GM19463 (cell line): ENCODE measurements at regions not wholly inside any gene's neighbourhood (a gene's known extent, or its start where the extent isn't known, plus 50 kb on each side); places are given as distances from the start of the nearest gene placed in this dataset.

Experiments
- ATAC-seq: cut with Tn5 transposase; IDR thresholded peaks from one replicate; pipeline ENCODE4 v1.9.1; 2021; ENCODE audit warnings: mild to moderate bottlenecking, moderate library complexity; ENCODE audit not compliant: unreplicated experiment

GRCh38 chr2:129721236-129721635, 258.2 kb upstream of the RAB6C start:
- ATAC-seq = no peak

GRCh38 chr2:129721846-129722245, 257.6 kb upstream of the RAB6C start:
- no peak for ATAC-seq

GRCh38 chr2:129722306-129723019, 257.0 kb upstream of the RAB6C start:
- no peak for ATAC-seq

GRCh38 chr2:129723277-129724020, 256.0 kb upstream of the RAB6C start:
- no peak for ATAC-seq

- no peak for ATAC-seq
These were observed 255.3 kb upstream of the RAB6C start for GRCh38 chr2:129724021-129724757.

- no peak for ATAC-seq
These were observed 253.2 kb upstream of the RAB6C start for GRCh38 chr2:129726216-129726615.

GRCh38 chr2:129727286-129727685, 252.2 kb upstream of the RAB6C start:
- ATAC-seq = no peak

GRCh38 chr2:129728035-129728972, 251.2 kb upstream of the RAB6C start:
- ATAC-seq = no peak

- no peak for ATAC-seq
These were observed 250.5 kb upstream of the RAB6C start for GRCh38 chr2:129729011-129729410.

- no peak for ATAC-seq
These were observed 249.8 kb upstream of the RAB6C start for GRCh38 chr2:129729646-129730045.

- ATAC-seq = no peak
These were observed 248.5 kb upstream of the RAB6C start for GRCh38 chr2:129730979-129731378.

GRCh38 chr2:129731907-129732629, 247.4 kb upstream of the RAB6C start:
- no peak for ATAC-seq

- ATAC-seq = no peak
These were observed 246.8 kb upstream of the RAB6C start for GRCh38 chr2:129732630-129733026.

GRCh38 chr2:129733041-129733440, 246.4 kb upstream of the RAB6C start:
- no peak for ATAC-seq

- ATAC-seq = no peak
These were observed 245.9 kb upstream of the RAB6C start for GRCh38 chr2:129733579-129733978.

GRCh38 chr2:129734343-129735034, 245.0 kb upstream of the RAB6C start:
- no peak for ATAC-seq

- ATAC-seq = no peak
These were observed 243.9 kb upstream of the RAB6C start for GRCh38 chr2:129735576-129735975.

GRCh38 chr2:129737660-129738527, 241.6 kb upstream of the RAB6C start:
- no peak for ATAC-seq
